ENCODE measurements at regions not wholly inside any gene's neighbourhood (a gene's known extent, or its start where the extent isn't known, plus 50 kb on each side); places are given as distances from the start of the nearest gene placed in this dataset.
A peak's percentile ranks its signal among the peaks of the same experiment; 100 is the strongest.

DNA sequence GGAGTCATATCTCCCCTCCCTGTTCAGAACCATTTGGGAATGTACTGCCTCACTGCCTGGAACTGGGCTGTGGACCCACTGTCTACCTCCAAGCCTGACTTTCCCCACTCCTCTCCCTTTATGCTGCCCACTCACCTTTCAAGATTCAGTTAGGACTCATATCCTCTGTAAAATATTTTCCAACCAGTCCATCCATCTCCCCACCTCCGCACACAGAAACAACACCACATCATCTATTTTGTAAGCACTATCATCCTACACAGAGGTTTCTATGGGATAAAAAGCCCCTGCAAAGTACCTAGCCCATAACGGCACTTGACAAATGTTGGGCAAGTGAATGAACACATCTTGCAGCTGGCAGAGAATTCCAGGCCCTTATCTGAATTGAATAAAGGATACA lies 250.8 kb downstream of the ANAPC1 start:
- DNase-seq, result no peak

DNA sequence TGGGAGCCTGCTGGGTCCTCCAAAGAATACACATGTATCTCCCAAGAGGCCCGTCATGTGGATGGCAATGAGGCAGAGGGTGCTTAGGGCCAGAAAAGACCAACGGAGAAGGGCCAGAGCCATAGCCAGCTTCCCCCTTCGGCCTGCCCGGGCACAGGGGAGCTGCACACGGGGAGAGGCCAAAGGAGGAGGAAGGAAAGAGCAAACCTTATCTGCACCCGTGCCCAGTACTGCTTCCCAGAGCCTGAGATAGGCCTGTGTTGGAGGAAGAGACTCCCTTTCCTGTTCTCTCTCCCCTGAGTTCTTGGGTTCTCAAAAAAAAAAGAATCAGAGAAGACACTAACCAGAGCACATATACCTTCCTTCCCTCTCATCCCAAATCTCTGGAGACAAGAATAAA lies 250.3 kb downstream of the ANAPC1 start:
- DNase-seq, result no peak

DNA sequence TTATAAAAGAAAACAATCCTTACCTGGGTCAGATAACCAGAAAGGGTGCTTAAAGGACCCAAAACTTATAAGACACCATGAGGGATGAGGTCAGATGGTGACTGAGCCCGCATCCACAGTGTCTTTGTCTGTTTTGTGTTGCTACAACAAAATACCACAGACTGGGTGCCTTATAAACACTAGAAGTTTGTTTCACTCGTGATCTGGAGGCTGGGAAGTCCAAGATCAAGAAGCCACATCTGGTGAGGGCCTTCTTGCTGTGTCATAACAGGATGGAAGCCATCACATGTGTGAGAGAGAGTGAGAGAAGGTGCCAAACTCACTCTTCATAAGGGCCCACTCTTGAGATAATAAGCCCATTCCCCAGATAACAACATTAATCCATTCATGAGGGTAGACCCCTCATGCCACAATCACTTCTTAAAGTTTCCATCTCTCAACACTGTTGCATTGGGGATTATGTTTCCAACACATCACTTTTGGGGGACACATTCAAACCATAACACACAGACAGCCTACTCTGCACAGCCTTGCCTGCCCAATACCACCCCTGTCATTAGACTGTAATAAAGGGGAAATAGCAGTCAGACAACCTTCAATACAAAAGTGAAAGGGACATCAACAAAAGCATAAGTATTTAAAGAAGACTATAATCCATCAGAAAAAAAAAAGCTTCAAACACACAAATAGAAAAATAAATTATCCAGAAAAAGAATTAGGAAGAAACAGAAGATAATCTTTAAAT lies 249.8 kb downstream of the ANAPC1 start:
- no peak for DNase-seq

DNA sequence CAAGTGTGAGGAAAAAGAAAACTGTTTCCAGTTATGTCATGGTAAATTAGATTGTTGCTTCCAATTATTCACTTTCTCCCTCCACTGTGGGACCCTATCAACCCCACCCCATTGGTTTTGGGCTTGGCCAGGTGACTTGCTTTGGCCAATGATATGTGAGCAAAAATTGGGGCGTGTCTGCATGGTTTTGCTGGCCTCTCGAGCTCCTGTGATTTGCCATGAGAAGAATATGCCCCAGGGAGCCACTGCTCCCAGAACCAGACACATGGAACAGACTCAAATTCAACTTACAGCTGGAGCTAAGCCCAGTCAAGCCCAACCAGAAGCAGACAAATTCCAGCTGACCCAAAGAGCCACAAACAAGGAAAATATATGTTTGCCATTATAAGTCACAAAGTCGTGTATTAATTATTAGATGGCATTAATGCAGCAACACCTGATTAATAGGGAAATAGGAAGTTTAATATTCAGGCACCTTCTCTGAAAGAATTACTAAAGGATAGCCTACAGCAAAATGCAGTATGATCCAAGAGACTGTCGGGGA lies 248.9 kb downstream of the ANAPC1 start:
- peak; percentile 31 for DNase-seq

DNA sequence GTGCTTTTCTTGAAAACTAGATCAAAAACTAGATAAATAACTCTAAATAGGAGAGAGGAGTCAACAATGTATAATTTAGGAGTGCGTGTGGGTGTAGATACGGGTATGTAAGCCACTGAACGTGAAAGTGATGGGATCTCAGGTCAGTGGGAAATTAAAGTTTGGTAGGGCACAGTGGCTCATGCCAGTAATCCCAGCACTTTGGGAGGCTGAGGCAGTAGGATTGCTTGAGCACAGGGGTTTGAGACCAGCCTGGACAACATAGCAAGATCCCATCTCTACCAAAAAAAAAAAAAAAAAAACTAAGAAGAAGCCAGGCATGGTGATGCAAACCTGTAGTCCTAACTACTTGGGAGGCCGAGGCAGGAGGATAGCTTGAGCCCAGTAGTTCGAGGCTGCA lies 247.1 kb downstream of the ANAPC1 start:
- DNase-seq, result no peak

DNA sequence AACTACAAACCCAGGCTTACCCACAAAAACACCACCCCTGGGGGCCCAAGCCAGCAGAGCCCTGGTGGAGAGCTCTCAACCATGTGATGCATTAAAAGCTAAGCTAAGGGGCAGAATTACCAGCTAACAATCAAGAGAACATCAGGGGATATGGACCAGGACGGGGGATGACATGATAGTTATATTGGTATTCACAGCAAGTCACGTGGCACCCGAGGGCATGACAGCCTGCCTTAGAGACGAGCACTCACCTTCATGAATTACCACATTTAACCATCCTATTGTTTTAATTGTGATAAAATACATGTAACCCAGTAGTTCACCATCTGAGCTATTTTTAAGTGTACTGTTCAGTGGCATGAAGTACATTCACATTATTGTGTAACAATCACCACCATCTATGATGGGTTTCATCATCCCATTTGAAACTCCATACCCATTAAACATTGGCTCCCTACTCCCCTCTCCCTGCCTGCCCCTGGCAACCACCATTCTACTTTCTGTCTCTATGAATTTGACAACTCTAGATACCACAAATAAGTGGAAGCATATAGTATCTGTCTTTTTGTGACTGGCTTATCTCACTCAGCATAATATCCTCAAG lies 245.6 kb downstream of the ANAPC1 start:
- no peak for DNase-seq

DNA sequence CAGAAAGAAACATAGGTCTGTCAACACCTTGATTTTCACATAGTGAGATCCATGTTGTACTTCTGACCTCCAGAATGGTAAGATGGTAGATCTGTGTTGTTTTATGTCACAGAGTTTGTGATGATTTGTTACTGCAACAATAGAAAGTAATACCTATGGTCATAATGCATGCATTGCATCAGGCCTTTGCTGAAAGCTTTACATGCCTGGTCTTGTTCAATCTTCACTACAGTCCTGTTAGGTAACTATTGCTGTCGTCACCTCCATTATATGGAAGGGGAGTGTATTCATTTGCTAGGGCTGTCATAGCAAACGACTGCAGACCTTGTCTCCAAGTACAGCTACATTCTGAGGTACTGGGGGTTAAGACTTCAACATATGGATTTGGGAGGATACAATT lies 243.5 kb downstream of the ANAPC1 start:
- no peak for DNase-seq

DNA sequence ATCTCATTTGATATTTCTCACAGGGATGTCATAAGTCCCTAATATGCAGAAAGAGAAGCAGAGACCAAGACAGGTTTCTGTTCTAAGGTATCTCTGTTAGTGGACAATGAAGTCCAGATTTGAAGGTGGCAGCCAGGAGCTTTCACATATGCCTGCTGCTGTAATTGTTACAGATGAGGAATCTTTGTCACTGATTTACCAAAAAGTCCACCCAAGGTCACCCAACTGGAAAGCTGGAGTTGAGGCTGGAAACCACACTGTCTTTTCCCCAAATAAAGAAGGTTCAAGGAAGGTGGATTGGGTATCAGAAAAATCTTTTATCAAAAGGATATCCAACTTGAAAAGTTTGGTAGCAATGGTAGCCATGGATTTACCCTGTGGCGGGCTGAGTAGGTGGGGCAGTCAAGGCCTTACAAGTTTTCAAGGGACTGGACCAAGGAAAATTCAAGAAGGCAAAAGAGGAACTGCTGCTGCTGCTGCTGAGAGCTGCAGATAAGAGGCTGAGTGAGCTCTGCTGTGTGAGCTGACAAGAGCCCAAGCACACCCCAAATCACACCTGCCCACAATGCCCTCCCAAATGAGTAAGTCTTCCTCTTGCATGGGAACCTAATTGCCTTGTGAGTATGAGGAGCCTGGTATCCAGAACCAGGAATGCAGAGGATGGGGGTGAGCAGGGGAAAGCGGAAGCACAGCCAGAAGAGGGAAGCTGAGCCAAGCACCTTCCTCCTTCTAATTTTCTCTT lies 241.2 kb downstream of the ANAPC1 start:
- DNase-seq, result no peak

DNA sequence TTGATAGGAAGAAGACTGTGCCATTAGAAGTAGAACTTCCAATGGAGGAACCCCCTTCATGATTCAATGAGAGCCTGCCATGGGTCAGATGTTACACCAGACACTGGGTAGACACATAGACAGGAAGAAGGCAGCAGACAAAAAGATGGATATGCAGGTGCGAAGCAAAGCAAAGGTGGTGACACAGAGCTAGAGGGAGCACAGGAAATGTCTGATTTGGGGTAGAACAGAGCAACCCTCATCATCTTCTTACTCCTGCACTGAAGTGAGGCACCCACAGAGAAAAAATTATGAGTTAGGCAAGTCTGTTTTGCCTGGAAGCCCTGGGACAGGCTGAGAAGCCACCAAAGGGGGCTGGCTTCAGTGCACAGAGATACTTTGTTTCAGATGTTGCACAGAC lies 240.2 kb downstream of the ANAPC1 start:
- DNase-seq, result no peak

DNA sequence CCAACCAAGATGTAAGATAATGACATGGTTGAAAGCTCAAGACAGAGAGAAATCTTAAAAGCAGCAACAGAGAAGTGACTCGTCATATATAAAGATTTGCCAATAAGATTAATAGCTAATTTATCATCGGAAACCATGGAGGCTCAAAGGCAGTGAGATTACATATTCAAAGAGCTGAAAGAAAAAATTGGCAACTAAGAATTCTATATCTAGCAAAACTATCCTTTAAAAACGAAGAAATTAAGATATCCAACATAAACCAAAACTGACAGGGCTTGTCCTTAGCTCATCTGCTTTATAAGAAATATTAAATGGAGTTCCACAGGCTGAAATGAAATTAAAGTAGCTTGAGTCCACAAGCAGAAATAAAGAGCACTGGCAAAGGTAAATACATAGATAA lies 236.6 kb downstream of the ANAPC1 start:
- DNase-seq, result no peak

DNA sequence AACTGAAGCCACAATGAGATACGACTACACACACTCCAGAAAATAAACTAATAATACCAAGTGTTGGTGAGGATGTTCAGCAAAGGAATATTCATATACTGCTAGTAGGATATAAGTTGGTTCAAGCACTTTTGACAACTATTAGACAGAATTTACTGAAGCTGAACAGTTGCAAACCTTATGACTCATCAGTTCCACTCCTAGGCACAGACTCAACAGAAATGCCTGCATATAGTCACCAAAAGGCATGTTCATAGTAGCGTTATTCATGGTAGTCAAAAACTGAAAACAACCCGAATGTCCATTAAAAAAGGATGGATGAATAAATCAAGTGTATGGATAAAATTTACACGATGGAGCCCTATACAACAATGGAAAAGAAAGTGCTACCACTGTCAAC lies 232.0 kb downstream of the ANAPC1 start:
- no peak for DNase-seq

DNA sequence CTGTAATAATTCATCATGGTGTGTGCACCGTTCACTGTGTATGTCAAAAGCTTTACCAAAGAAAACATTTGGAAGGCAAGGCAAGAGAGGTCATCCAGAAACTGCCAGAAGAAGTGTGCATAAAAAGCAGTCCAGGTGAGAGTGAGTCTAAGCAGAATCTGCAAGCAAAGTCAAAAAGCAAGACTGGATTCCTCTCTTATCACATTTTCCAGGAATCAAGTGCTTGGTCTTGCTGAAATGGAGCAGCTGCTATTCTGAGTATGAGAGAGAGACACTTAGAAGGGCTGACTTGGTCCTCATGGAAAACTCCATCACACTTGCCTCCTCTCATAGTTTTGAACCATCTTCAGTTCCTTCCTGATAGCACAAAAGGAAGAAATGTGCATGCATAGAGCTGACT lies 231.3 kb downstream of the ANAPC1 start:
- no peak for DNase-seq

DNA sequence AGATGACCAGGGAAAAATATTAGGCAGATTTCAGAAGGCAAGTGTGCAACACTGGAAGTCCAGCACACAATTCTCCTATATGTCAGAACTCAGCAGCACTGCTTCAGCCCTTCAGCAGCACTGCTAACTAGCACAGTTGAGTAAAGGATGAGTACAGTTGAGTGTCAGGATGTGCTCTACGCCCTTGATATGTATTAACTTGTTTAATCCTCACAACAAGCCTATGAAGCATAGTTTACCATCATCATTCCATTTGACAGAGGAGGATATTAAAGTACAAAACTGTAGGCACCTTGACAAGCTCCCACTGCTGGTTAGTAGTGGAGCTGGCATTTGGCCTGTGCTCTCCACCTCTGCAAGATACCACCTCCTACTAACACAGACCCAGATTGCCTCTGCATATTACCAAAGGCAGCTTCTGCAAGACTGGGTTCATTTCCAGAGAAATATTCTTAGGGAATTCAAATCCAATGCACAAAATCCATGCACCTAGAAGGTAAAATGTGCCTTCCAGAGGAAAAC lies 230.8 kb downstream of the ANAPC1 start:
- no peak for DNase-seq

DNA sequence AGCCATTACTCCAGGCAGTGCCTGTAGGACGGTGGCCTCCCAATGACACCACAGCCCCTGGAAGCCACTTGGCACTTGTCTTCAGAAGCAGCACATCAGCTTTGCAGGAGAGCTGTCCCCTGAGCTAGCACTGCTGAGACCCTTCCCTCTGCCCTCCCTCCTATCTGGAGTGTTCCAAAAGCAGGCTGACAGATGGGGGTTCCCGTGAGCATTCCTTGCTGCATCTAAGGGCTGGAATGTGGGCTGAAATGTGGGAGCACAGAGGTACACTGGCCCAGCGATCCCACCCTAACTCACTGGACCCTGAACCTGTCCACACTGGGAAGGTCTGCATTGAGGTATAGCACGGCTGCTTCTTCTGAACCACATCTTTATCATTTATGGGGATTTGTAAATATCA lies 230.1 kb downstream of the ANAPC1 start:
- DNase-seq, result no peak

DNA sequence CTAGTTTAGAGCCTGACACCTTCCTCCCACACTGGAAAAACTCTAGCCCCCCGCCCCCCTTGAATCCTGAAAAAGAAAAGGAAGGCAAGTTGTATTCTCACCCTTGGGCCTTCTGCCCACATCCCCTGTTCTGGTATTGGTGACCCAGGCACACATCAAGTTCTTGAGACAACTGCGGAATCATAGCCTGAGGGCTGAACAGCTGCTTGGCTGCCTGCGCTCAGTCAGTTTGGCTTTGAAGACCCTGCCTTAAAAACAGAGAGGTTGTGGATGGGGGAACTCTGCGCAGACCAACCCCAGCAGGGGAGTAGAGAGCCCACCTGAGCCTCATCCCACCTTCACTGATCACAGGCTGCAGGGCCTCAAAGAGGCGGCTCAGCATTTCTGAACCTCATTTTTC lies 229.2 kb downstream of the ANAPC1 start:
- no peak for DNase-seq

DNA sequence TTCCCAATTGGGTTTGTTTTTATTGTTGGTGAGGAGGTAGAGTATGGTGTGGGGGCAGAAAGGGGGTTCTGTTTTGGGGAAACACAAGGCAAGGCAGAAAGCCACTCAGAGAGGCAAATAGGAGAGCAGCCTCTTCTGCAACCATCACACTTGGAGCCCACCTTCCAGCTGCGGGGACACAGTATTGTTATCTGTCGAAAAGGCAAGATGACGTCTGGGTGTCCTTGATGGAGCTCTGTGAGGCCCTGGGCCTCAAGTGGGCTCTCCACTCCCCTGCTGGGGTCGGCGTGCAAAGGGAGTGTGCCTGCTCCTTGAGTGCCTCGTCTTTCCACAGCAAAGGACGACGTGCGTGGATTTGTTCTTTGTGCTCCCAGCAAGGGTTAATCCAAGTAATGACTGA lies 227.6 kb downstream of the ANAPC1 start:
- DNase-seq, result no peak

DNA sequence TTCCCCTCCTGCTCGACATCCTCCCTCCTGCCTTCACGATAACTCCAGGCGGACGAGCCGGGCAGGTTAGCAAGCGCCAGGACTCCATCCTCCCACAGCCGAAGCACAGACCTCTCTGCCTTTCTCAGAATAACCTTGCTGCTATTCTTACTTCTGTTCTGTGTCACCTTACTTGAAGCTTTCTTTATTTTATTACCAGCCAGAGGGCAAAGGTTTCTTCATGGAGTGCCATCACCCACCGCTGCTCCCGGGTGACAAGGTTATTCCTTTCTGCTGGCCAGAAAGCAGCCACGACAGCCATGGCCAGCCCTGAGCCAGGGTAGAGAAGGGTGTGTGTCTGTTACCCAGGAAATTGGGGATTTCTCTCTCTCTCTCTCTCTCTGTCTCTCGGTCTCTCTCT lies 227.1 kb downstream of the ANAPC1 start:
- DNase-seq, result no peak

DNA sequence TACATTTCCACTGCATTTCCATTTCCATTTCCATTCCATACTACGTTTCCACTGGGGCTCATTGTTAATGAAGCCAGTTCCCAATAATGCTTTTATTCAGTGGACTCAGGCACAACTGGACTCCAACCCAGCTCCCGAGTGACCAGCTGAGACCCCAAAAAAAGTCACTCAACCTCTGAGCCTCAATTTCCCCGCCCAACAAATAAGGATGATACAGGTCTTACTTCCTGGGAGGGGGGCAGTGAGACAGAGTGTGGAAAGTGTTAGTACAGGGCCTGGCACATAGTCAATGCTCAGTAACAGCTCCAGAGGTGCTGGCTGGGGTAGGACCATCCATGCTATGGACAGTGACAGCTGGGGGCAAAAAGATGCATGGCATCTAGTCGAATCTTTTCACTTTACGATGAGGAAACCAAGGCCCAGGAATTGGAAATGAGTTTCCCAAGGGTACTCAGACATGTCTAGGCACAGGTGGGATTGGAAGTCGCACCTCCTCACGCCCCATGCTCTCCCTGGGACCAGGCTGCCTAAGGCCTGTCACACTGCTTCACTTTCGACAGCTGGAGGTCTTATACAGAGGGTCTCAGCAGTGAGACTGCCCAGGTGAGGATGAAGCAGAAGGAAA lies 226.5 kb downstream of the ANAPC1 start:
- no peak for DNase-seq

DNA sequence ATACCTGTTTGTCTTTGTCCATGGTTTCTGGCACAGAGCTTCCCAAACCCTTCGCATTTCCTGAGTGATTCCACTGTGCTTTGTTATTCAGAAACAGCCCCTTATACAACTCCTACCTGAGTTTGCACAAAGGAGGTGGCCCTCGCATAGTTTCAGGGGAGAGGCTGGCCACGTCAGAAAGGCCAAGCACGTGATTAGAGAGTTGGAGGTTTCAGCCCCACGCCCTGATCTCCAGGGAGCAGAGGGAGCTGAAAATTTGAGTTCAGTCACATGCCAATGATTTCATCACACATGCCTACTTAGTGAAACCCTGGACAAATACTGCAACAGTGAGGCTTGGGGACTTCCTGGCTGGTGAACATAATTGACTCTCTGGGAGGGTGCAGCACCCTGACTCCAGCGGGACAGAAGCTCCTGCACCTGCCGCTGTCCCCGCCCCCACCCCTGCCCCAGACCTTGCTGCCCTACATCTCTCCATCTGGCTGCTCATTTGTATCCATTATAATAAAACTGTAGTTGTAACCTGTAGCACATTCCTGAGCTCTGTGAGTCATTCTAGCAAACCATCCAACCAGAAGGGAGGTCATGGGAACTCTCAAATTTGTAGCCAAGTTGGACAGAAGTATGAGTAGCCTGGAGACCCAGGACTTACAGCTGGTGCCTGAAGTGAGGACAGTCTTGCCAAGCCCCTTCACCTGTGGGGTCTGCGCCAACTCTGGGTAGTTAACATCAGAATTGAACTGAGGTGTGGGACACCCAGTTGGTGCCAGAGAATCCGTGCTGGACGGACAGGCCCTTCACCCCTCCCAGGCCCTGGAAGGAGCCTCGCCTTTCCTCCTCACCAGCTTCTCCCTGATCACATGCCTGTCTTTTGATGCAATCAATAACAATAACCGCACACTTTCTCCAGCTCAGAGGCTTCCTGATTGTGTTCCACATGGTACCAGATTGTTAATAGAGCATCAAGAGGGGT lies 224.3 kb downstream of the ANAPC1 start:
- peak; percentile 75 for DNase-seq

DNA sequence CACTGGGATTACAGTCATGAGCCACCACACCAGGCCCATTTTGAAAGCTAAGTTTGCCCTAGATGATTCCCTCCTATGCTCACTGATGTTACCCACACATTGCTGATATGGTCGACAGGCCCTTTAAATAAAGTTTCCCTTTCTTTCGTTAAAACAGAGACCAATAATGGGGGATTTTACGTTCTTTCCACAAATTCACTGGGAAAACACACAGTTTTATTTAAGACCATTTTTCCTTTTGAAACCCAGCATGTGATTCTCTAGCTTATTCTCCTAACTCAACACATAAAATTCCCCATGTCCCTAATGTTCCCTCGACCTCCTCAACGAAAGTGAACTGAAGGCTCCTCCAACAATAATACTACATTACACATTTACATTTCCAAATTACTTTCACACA lies 223.2 kb downstream of the ANAPC1 start:
- DNase-seq, result no peak

DNA sequence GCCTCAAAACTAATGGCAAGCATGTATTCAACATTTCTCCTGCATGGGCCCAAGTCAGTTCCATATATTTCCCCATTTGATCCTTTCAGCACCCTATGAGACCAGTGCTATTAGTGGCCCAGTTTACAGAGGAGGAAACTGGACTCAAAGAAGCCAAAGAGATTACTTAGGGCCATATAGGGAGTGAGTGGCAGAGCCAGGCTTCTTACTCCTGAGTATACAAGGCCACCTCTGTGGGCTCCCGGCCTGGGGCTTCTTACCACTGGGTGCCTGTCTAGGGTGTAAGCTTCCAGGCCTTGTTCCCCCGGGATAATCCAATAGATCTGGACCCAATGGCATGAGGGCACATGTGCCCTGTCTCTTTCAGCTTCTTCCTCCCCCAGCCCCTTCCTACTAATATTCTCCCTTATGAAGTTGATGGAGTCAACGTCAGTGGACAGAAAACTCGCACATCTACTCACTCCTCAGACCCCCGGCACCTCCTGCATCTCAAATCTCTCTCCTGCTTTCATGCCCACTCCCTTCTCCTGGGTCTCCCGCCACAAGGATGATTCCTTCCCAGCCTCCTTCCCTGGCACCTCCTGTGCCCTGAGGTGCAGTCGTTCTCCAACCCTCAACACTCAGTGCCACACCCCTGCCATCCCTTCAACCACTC lies 222.6 kb downstream of the ANAPC1 start:
- DNase-seq, result no peak

All from fibroblast of skin of right biceps (primary cell).